ENCODE measurements at regions not wholly inside any gene's neighbourhood (a gene's known extent, or its start where the extent isn't known, plus 50 kb on each side); places are given as distances from the start of the nearest gene placed in this dataset.

DNA sequence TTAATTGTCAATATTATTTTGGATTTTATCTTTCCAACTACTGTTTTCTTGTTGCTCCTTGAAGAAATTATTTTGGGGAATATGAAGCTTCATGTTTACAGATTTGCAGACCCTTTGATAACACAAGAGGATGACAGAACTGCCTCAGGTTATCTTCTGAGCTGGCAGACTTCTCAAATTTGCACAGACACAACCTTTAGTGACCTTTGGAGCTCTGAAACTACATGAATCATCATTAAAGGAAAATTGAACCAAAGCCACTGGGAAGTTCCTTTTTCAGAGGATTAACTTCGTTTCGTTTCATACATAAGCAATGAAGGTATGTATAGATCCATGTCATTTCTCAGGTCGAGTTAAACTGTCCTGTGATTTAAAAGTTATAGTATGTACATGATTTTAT is 85.9 kb downstream of the FBXO5 start:
- H3F3A ChIP-seq (ENCODE audit: insufficient read depth, low read depth), result no peaks in the 10 kb centered on the region
- H4K20me1 ChIP-seq (ENCODE audit: insufficient read depth), result no peaks in the 10 kb centered on the region
- H3K36me3 ChIP-seq (ENCODE audit: low read depth), result no peaks in the 10 kb centered on the region
- peak overlapping the region; percentile 24; the same call in 1 of the 2 replicates for H3K4me2 ChIP-seq
- no peaks in the 10 kb centered on the region for H3K27me3 ChIP-seq (ENCODE audit: insufficient read depth, low read depth)
- ChIA-PET CTCF (interaction anchor here (0.5 to 0.6 kb wide), 2 partner anchors 57 to 1363 kb away, joined by 4 to 7 read pairs; no protein-coding TSS in a partner anchor), POLR2A (ENCODE audit: unreplicated experiment) (no interaction called here)
- no TSS peak for BruUV-seq (replicated peaks)
- no peak for DNase-seq
- intact Hi-C loops (cut with micrococcal nuclease; ENCODE audit: unreplicated experiment), result no loop called here
- H3K27ac ChIP-seq, result no peak overlapping the region
- no peaks in the 10 kb centered on the region for H3K9me2 ChIP-seq (ENCODE audit: insufficient read depth)
- H3K4me1 ChIP-seq (replicated peaks; ENCODE audit: insufficient read depth), result peaks cover 8% of the 10 kb centered on the region
- H2AFZ ChIP-seq, result no peak overlapping the region
- H3K79me2 ChIP-seq (ENCODE audit: low read depth), result no peaks in the 10 kb centered on the region
- TF ChIP-seq, protein P1, sequence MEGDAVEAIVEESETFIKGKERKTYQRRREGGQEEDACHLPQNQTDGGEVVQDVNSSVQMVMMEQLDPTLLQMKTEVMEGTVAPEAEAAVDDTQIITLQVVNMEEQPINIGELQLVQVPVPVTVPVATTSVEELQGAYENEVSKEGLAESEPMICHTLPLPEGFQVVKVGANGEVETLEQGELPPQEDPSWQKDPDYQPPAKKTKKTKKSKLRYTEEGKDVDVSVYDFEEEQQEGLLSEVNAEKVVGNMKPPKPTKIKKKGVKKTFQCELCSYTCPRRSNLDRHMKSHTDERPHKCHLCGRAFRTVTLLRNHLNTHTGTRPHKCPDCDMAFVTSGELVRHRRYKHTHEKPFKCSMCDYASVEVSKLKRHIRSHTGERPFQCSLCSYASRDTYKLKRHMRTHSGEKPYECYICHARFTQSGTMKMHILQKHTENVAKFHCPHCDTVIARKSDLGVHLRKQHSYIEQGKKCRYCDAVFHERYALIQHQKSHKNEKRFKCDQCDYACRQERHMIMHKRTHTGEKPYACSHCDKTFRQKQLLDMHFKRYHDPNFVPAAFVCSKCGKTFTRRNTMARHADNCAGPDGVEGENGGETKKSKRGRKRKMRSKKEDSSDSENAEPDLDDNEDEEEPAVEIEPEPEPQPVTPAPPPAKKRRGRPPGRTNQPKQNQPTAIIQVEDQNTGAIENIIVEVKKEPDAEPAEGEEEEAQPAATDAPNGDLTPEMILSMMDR (conservative IDR thresholded peaks at IDR 0.05), result no peak
- TF ChIP-seq EZH2 (IDR thresholded peaks at IDR 0.05; ENCODE audit: low read depth), result no peak
- no peaks in the 10 kb centered on the region for H3K9me3 ChIP-seq (ENCODE audit: insufficient read depth, low read depth)
- no peak overlapping the region for H3K4me3 ChIP-seq

DNA sequence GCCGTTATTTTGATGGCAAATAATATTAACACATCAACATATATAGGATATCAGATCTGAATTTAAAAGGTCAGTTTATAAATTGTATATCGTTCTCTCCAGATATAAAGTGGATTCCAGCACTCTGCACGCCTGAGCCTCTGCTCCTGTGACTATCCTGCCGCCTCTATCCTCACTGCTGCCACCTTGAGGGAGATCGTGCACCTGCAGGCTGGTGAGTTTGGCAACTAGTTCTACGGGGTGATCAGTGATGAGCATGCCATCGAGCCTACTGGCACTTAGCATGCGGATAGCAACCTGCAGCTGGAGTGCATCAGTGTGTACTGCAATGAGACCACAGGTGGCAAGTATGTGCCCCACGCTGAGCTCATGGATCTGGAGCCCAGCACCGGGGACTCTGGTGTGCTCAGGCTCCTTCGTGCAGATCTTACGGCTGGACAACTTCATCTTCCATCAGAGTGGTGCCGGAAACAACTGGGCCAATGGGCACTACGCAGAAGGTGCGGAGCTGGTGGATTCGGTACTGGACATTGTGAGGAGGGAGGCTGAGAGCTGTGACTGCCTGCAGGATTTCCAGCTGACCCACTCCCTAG is 84.9 kb downstream of the FBXO5 start:
- Histone ChIP-seq H3F3A (ENCODE audit: insufficient read depth, low read depth) (no peaks in the 10 kb centered on the region), H3K27me3 (ENCODE audit: insufficient read depth, low read depth) (no peaks in the 10 kb centered on the region), H3K9me3 (ENCODE audit: insufficient read depth, low read depth) (no peaks in the 10 kb centered on the region), H2AFZ (no peak overlapping the region), H3K27ac (no peak overlapping the region), H3K9me2 (ENCODE audit: insufficient read depth) (no peaks in the 10 kb centered on the region), H4K20me1 (ENCODE audit: insufficient read depth) (no peaks in the 10 kb centered on the region), H3K4me3 (no peak overlapping the region), H3K4me2 (no peak overlapping the region), H3K79me2 (ENCODE audit: low read depth) (no peaks in the 10 kb centered on the region), H3K4me1 (replicated peaks; ENCODE audit: insufficient read depth) (peaks cover 8% of the 10 kb centered on the region), H3K36me3 (ENCODE audit: low read depth) (no peaks in the 10 kb centered on the region)
- BruUV-seq (replicated peaks), result no TSS peak
- CTCF ChIA-PET, result no interaction called here
- peak in 1 of 2 experiments; percentile 70 for DNase-seq
- TF ChIP-seq, protein P1 (conservative IDR thresholded peaks at IDR 0.05), result peak; percentile 72
- no peak for TF ChIP-seq EZH2 (IDR thresholded peaks at IDR 0.05; ENCODE audit: low read depth)
- intact Hi-C loops (cut with micrococcal nuclease; ENCODE audit: unreplicated experiment), result no loop called here
- POLR2A ChIA-PET (ENCODE audit: unreplicated experiment), result no interaction called here

DNA sequence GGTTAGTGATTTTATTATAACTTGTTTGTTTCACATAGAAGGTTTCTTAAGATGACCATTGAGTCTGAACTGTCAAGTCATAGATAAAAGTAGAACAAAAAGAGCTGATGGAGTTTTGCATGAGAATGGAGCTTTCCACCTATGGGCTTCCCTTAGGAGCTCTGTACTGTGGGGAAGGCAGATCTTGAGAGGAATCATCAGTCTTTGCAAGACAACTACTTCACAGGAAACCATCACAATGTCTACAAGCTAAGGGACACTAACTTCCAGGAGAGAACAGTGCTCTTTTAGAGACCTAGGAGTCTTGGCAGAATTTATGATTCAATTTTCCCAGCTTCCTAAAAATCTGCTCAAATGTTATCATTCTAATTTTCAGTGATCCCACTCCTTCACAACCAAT is 78.2 kb downstream of the FBXO5 start:
- Histone ChIP-seq H3K27ac (no peak overlapping the region), H4K20me1 (ENCODE audit: insufficient read depth) (no peaks in the 10 kb centered on the region), H3F3A (ENCODE audit: insufficient read depth, low read depth) (no peaks in the 10 kb centered on the region), H3K4me3 (no peak overlapping the region), H2AFZ (no peak overlapping the region), H3K4me2 (no peak overlapping the region), H3K9me2 (ENCODE audit: insufficient read depth) (no peaks in the 10 kb centered on the region), H3K27me3 (ENCODE audit: insufficient read depth, low read depth) (no peaks in the 10 kb centered on the region), H3K36me3 (ENCODE audit: low read depth) (no peaks in the 10 kb centered on the region), H3K9me3 (ENCODE audit: insufficient read depth, low read depth) (0 out of 2 replicates have a peak, but pooled peaks cover 8% of the 10 kb centered on the region), H3K79me2 (ENCODE audit: low read depth) (no peaks in the 10 kb centered on the region), H3K4me1 (replicated peaks; ENCODE audit: insufficient read depth) (peaks cover under 1% of the 10 kb centered on the region; the same call in 1 of the 2 replicates)
- no TSS peak for BruUV-seq (replicated peaks)
- no peak for TF ChIP-seq EZH2 (IDR thresholded peaks at IDR 0.05; ENCODE audit: low read depth)
- TF ChIP-seq, protein P1 (conservative IDR thresholded peaks at IDR 0.05), result no peak
- ChIA-PET POLR2A (ENCODE audit: unreplicated experiment) (interaction anchor here (0.7 kb wide), 1 partner anchor 185 kb away, joined by 6 read pairs; no protein-coding TSS in a partner anchor), CTCF (no interaction called here)
- intact Hi-C loops (cut with micrococcal nuclease; ENCODE audit: unreplicated experiment), result no loop called here
- DNase-seq, result no peak
